MM.1S (cell line): ENCODE measurements at regions not wholly inside any gene's neighbourhood (a gene's known extent, or its start where the extent isn't known, plus 50 kb on each side); places are given as distances from the start of the nearest gene placed in this dataset.

ENCODE experiments used
- EZH2 ChIP-seq: fragments of 300-600 bp; sonication (generic); optimal IDR thresholded peaks from 2 replicates; pipeline ENCODE3; 2017; ENCODE audit warnings: low read depth, mild to moderate bottlenecking, antibody characterized with exemption, low read length, mixed read lengths
- EZH2phosphoT487 ChIP-seq: fragments of 300-600 bp; sonication (generic); IDR thresholded peaks from 2 replicates; pipeline ENCODE4 v1.6.1; 2018; ENCODE audit warnings: antibody characterized with exemption, low read length
- TF ChIP-seq, protein P1 (sequence below): fragments of 300-600 bp; sonication (generic); IDR thresholded peaks from 2 replicates; pipeline ENCODE4 v1.5.1; 2016; ENCODE audit warnings: antibody characterized with exemption, low read length, mixed read lengths

DNA sequence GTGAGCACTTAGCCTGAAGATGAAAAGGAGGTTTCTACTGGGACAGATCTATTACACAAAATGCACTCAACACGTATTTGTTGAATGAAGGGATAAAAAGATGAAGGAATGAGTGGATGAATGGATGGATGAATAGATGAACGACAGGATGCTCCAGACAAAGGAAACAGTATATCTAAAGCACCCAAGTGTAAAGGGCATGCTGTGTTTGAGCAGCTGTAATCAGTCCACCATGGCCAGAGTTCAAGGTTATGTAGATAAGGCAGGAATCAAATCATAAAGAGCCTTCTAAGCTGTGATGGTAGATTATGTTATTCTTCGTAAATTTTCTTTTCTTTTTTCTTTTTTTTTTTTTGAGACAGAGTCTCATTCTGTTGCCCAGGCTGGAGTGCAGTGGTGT is 194.4 kb upstream of the FOXN2 start:
- TF ChIP-seq EZH2 (no peak), EZH2phosphoT487 (no peak)
- TF ChIP-seq, protein P1, sequence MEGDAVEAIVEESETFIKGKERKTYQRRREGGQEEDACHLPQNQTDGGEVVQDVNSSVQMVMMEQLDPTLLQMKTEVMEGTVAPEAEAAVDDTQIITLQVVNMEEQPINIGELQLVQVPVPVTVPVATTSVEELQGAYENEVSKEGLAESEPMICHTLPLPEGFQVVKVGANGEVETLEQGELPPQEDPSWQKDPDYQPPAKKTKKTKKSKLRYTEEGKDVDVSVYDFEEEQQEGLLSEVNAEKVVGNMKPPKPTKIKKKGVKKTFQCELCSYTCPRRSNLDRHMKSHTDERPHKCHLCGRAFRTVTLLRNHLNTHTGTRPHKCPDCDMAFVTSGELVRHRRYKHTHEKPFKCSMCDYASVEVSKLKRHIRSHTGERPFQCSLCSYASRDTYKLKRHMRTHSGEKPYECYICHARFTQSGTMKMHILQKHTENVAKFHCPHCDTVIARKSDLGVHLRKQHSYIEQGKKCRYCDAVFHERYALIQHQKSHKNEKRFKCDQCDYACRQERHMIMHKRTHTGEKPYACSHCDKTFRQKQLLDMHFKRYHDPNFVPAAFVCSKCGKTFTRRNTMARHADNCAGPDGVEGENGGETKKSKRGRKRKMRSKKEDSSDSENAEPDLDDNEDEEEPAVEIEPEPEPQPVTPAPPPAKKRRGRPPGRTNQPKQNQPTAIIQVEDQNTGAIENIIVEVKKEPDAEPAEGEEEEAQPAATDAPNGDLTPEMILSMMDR, result no peak
